ENCODE measurements at regions not wholly inside any gene's neighbourhood (a gene's known extent, or its start where the extent isn't known, plus 50 kb on each side); places are given as distances from the start of the nearest gene placed in this dataset.
A peak's percentile ranks its signal among the peaks of the same experiment; 100 is the strongest.

DNA sequence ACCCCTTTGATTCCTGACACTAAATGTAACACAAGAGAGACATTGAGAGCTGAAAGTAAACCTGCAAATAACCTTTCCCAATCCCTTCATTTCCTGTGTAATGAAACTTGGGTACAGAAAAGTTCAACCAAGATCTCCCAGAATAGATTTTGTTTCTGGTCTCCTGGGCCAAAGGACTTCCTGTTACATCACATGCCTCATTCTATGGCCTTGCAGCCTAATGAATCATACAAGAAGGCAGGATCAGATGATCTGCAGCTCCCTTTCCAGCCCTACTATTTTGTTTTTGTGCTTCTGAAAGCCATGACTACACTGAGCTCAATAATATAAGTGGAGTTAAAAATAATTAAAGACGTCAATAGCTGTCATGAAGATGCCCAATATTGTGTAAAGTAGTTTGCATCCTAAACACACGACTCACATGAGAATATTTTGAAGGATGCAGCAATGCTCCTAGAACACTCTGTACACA, 73.4 kb upstream of the NOX3 start:
- DNase-seq (ENCODE audit: low read depth) = peak; percentile 90
- H3K4me3 ChIP-seq (ENCODE audit: low read depth, low read length) = no peak overlapping the region
- TF ChIP-seq, protein P1, sequence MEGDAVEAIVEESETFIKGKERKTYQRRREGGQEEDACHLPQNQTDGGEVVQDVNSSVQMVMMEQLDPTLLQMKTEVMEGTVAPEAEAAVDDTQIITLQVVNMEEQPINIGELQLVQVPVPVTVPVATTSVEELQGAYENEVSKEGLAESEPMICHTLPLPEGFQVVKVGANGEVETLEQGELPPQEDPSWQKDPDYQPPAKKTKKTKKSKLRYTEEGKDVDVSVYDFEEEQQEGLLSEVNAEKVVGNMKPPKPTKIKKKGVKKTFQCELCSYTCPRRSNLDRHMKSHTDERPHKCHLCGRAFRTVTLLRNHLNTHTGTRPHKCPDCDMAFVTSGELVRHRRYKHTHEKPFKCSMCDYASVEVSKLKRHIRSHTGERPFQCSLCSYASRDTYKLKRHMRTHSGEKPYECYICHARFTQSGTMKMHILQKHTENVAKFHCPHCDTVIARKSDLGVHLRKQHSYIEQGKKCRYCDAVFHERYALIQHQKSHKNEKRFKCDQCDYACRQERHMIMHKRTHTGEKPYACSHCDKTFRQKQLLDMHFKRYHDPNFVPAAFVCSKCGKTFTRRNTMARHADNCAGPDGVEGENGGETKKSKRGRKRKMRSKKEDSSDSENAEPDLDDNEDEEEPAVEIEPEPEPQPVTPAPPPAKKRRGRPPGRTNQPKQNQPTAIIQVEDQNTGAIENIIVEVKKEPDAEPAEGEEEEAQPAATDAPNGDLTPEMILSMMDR (IDR thresholded peaks at IDR 0.05; ENCODE audit: low read depth, low read length) = no peak
- TF ChIP-seq POLR2A (IDR thresholded peaks at IDR 0.05; ENCODE audit: extremely low read depth, insufficient read length) (no peak), MYC (IDR thresholded peaks at IDR 0.05; ENCODE audit: low read depth, low read length) (0 out of 2 replicates have a peak, but pooled peaks have one; percentile 27)
- TF ChIP-seq, protein P2, sequence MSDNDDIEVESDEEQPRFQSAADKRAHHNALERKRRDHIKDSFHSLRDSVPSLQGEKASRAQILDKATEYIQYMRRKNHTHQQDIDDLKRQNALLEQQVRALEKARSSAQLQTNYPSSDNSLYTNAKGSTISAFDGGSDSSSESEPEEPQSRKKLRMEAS (IDR thresholded peaks at IDR 0.05; ENCODE audit: low read depth, low read length) = peak; percentile 30; the same call in 1 of the 2 replicates

DNA sequence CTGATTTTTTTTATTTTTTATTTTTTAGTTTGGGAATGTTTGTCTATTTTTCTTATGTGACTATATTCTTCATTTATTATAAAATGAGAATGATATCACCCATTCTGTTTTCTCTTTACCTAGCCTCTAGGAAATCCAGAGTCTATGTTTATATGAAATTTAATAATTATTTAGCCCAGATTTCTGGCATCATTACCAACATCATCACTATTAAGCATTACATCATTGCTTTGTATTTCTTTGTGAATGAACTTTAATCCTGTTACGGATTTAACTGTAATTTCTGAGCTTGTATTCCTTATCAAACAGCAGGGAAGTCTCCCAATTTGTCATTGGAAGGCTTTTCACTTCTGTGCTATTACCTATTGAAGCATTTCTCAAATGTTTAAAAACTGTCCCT, 72.7 kb upstream of the NOX3 start:
- DNase-seq (ENCODE audit: low read depth) = no peak
- TF ChIP-seq MYC (IDR thresholded peaks at IDR 0.05; ENCODE audit: low read depth, low read length) (no peak), POLR2A (IDR thresholded peaks at IDR 0.05; ENCODE audit: extremely low read depth, insufficient read length) (no peak)
- TF ChIP-seq, protein P2 (IDR thresholded peaks at IDR 0.05; ENCODE audit: low read depth, low read length) = no peak
- TF ChIP-seq, protein P1 (IDR thresholded peaks at IDR 0.05; ENCODE audit: low read depth, low read length) = no peak
- no peak overlapping the region for H3K4me3 ChIP-seq (ENCODE audit: low read depth, low read length)

- no peak overlapping the region for H3K4me3 ChIP-seq (ENCODE audit: low read depth, low read length)
- no peak for DNase-seq (ENCODE audit: low read depth)
- TF ChIP-seq MYC (IDR thresholded peaks at IDR 0.05; ENCODE audit: low read depth, low read length) = no peak
- TF ChIP-seq, protein P1 (IDR thresholded peaks at IDR 0.05; ENCODE audit: low read depth, low read length) = no peak
- no peak for TF ChIP-seq POLR2A (IDR thresholded peaks at IDR 0.05; ENCODE audit: extremely low read depth, insufficient read length)
- TF ChIP-seq, protein P2 (IDR thresholded peaks at IDR 0.05; ENCODE audit: low read depth, low read length) = no peak
These were observed 71.8 kb upstream of the NOX3 start for GRCh38 chr6:155527443-155527842.

GRCh38 chr6:155523821-155524651, 68.4 kb upstream of the NOX3 start:
- no peak overlapping the region for H3K4me3 ChIP-seq (ENCODE audit: low read depth, low read length)
- peak; percentile 6 for DNase-seq (ENCODE audit: low read depth)
- TF ChIP-seq MYC (IDR thresholded peaks at IDR 0.05; ENCODE audit: low read depth, low read length) (no peak), POLR2A (IDR thresholded peaks at IDR 0.05; ENCODE audit: extremely low read depth, insufficient read length) (no peak)
- TF ChIP-seq, protein P2 (IDR thresholded peaks at IDR 0.05; ENCODE audit: low read depth, low read length) = no peak
- TF ChIP-seq, protein P1 (IDR thresholded peaks at IDR 0.05; ENCODE audit: low read depth, low read length) = no peak

DNA sequence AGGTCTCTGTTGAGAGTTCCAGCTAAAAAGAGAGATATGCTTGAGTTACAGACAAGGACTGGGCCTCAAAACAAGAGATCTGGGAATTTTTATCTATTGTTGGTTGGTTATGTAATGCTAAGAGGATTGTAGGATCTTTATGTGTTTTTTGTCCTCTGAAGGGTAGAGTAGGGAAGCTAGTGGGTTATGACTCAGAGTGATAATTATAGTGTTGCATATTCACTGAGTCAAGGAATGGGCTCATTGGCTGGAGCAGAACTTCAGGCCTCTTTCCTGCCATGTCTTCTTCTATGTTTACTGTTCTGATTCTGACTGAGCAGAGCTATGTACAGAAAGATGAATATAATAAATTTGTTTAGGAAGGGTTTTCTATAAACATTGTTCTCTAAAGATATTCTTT, 66.1 kb upstream of the NOX3 start:
- no peak overlapping the region for H3K4me3 ChIP-seq (ENCODE audit: low read depth, low read length)
- no peak for TF ChIP-seq MYC (IDR thresholded peaks at IDR 0.05; ENCODE audit: low read depth, low read length)
- TF ChIP-seq POLR2A (IDR thresholded peaks at IDR 0.05; ENCODE audit: extremely low read depth, insufficient read length) = no peak
- TF ChIP-seq, protein P2 (IDR thresholded peaks at IDR 0.05; ENCODE audit: low read depth, low read length) = no peak
- TF ChIP-seq, protein P1 (IDR thresholded peaks at IDR 0.05; ENCODE audit: low read depth, low read length) = no peak
- peak; percentile 32 for DNase-seq (ENCODE audit: low read depth)
